Transverse colon (tissue), 4 donors: ENCODE measurements at regions not wholly inside any gene's neighbourhood (a gene's known extent, or its start where the extent isn't known, plus 50 kb on each side); places are given as distances from the start of the nearest gene placed in this dataset.

Source experiments
- POLR2A ChIP-seq: fragments of 450-650 bp; IDR thresholded peaks from one replicate; pipeline ENCODE4 v1.6.1; 2016; ENCODE audit warnings: antibody characterized with exemption, mild to moderate bottlenecking, moderate library complexity
- POLR2AphosphoS5 ChIP-seq, 3 donors: sonication (generic); formaldehyde crosslinking; IDR thresholded peaks; one replicate each; pipeline ENCODE4 v1.6.1; 2016; ENCODE audit warnings: antibody characterized with exemption in 3 of 3
- TF ChIP-seq, protein P1 (sequence below), 5 experiments: fragments of 200-600 bp in 3 of 5; fragments of 450-650 bp in 2 of 5; sonication (generic) in 3 of 5; IDR thresholded peaks; 1 replicate in 2 of 5; 2 replicates in 3 of 5; pipeline ENCODE4 v1.5.1; 2016 to 2017; ENCODE audit warnings: antibody characterized with exemption in 5 of 5, inconsistent platforms in 3 of 5, mild to moderate bottlenecking in 2 of 5, moderate library complexity in 1 of 5

DNA sequence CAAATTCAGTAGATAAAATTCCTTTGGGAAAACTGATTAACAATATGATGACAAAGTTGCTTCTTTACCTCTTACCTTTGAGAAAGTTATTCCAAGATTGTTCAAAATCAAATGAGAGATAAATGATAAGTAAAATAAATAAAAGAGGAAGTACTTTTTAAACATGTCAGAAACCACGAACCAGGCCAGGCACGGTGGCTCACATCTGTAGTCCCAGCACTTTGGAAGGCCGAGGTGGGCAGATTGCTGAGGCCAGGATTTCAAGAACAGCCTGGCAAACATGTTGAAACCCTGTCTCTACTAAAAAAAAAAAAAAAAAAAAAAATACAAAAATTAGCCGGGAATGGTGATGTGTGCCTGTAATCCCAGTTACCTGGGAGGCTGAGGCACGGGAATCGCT, 296.6 kb downstream of the HGF start:
- TF ChIP-seq, protein P1, sequence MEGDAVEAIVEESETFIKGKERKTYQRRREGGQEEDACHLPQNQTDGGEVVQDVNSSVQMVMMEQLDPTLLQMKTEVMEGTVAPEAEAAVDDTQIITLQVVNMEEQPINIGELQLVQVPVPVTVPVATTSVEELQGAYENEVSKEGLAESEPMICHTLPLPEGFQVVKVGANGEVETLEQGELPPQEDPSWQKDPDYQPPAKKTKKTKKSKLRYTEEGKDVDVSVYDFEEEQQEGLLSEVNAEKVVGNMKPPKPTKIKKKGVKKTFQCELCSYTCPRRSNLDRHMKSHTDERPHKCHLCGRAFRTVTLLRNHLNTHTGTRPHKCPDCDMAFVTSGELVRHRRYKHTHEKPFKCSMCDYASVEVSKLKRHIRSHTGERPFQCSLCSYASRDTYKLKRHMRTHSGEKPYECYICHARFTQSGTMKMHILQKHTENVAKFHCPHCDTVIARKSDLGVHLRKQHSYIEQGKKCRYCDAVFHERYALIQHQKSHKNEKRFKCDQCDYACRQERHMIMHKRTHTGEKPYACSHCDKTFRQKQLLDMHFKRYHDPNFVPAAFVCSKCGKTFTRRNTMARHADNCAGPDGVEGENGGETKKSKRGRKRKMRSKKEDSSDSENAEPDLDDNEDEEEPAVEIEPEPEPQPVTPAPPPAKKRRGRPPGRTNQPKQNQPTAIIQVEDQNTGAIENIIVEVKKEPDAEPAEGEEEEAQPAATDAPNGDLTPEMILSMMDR (IDR thresholded peaks at IDR 0.05), result no peak
- TF ChIP-seq POLR2A (no peak), POLR2AphosphoS5 (IDR thresholded peaks at IDR 0.05) (no peak)
